DND-41 (cell line): ENCODE measurements at regions not wholly inside any gene's neighbourhood (a gene's known extent, or its start where the extent isn't known, plus 50 kb on each side); places are given as distances from the start of the nearest gene placed in this dataset.

Source experiments
- CTCF ChIP-seq: IDR thresholded peaks from 2 replicates; pipeline ENCODE4 v1.5.1; 2012; ENCODE audit warnings: borderline replicate concordance, low read length, moderate library complexity, mild to moderate bottlenecking; ENCODE audit not compliant: poor library complexity, severe bottlenecking; ENCODE audit errors: extremely low read depth
- EZH2 ChIP-seq: IDR thresholded peaks from 3 replicates; pipeline ENCODE4 v1.6.1; 2012; ENCODE audit warnings: borderline replicate concordance, low read depth, mild to moderate bottlenecking, moderate library complexity, low read length, inconsistent platforms; ENCODE audit not compliant: severe bottlenecking

GRCh38 chr1:2859219-2859880, 57.9 kb upstream of the TTC34 start:
- TF ChIP-seq CTCF = no peak
- TF ChIP-seq EZH2 = no peak
